GM13976 (cell line): ENCODE measurements at regions not wholly inside any gene's neighbourhood (a gene's known extent, or its start where the extent isn't known, plus 50 kb on each side); places are given as distances from the start of the nearest gene placed in this dataset.

Experiments used
- DNase-seq: peaks from one replicate; pipeline ENCODE4 v3.0.0; 2012; ENCODE audit warnings: low spot score
- CTCF ChIP-seq: IDR thresholded peaks from 2 replicates; pipeline ENCODE4 v1.5.1; 2012; ENCODE audit warnings: borderline replicate concordance, mild to moderate bottlenecking; ENCODE audit not compliant: insufficient read depth; ENCODE audit errors: extremely low read depth, missing control alignments, control extremely low read depth
- in situ Hi-C: fragments of 300-500 bp; cut with MboI; formaldehyde crosslinking; loops from one replicate; pipeline ENCODE4 v1.12.0; 2022; ENCODE audit warnings: low sequenced_read_pairs, mixed read lengths, inconsistent platforms; ENCODE audit not compliant: unreplicated experiment

- TF ChIP-seq CTCF: no peak
These were observed 456.7 kb upstream of the ACTBL2 start for GRCh38 chr5:57939335-57939734.

GRCh38 chr5:57938174-57938557 lies 455.6 kb upstream of the ACTBL2 start:
- no peak for DNase-seq
- in situ Hi-C loops: no loop called here
- TF ChIP-seq CTCF: no peak

More at GRCh38 chr5:57939335-57939734, 456.7 kb upstream of the ACTBL2 start:
- in situ Hi-C loops: no loop called here
- no peak for DNase-seq

GRCh38 chr5:57937501-57938173 lies 455.0 kb upstream of the ACTBL2 start:
- in situ Hi-C loops: no loop called here
- no peak for TF ChIP-seq CTCF
- no peak for DNase-seq

- in situ Hi-C loops: no loop called here
- no peak for DNase-seq
- TF ChIP-seq CTCF: no peak
These were observed 454.4 kb upstream of the ACTBL2 start for GRCh38 chr5:57937025-57937424.

GRCh38 chr5:57932761-57933160 lies 450.1 kb upstream of the ACTBL2 start:
- no peak for TF ChIP-seq CTCF
- DNase-seq: no peak
- in situ Hi-C loops: no loop called here

- DNase-seq: no peak
- no peak for TF ChIP-seq CTCF
- in situ Hi-C loops: no loop called here
These were observed 449.2 kb upstream of the ACTBL2 start for GRCh38 chr5:57931807-57932206.

GRCh38 chr5:57931352-57931751 lies 448.7 kb upstream of the ACTBL2 start:
- no peak for TF ChIP-seq CTCF
- no peak for DNase-seq
- in situ Hi-C loops: no loop called here
